BE2C (cell line): ENCODE measurements at regions not wholly inside any gene's neighbourhood (a gene's known extent, or its start where the extent isn't known, plus 50 kb on each side); places are given as distances from the start of the nearest gene placed in this dataset.
A peak's percentile ranks its signal among the peaks of the same experiment; 100 is the strongest.

Source experiments
- DNase-seq: peaks from one replicate; pipeline ENCODE4 v3.0.0-alpha.2; 2020
- H3K27me3 ChIP-seq: fragments of 250-450 bp; sonication (Bioruptor Pico); 2 replicates; pipeline ENCODE4 v1.5.1; 2020; ENCODE audit warnings: mild to moderate bottlenecking
- H3K36me3 ChIP-seq: fragments of 250-450 bp; sonication (Bioruptor Pico); 2 replicates; pipeline ENCODE4 v1.5.1; 2020; ENCODE audit warnings: mild to moderate bottlenecking
- H3K4me1 ChIP-seq: fragments of 250-450 bp; sonication (Bioruptor Pico); 2 replicates; pipeline ENCODE4 v1.5.1; 2020
- H3K4me3 ChIP-seq: 2 replicates; pipeline ENCODE4 v1.5.1; 2011; ENCODE audit warnings: low read depth, low read length
- H3K9me3 ChIP-seq: fragments of 250-450 bp; sonication (Bioruptor Pico); 2 replicates; pipeline ENCODE4 v1.5.1; 2020
- TF ChIP-seq, protein P1 (sequence below): IDR thresholded peaks from 2 replicates; pipeline ENCODE4 v1.5.1; 2012; ENCODE audit warnings: mild to moderate bottlenecking, low read depth, low read length

- no peaks in the 10 kb centered on the region for H3K36me3 ChIP-seq
- peaks cover 5% of the 10 kb centered on the region; the same call in 1 of the 2 replicates for H3K4me1 ChIP-seq
- H3K4me3 ChIP-seq: no peak overlapping the region
- TF ChIP-seq, protein P1, sequence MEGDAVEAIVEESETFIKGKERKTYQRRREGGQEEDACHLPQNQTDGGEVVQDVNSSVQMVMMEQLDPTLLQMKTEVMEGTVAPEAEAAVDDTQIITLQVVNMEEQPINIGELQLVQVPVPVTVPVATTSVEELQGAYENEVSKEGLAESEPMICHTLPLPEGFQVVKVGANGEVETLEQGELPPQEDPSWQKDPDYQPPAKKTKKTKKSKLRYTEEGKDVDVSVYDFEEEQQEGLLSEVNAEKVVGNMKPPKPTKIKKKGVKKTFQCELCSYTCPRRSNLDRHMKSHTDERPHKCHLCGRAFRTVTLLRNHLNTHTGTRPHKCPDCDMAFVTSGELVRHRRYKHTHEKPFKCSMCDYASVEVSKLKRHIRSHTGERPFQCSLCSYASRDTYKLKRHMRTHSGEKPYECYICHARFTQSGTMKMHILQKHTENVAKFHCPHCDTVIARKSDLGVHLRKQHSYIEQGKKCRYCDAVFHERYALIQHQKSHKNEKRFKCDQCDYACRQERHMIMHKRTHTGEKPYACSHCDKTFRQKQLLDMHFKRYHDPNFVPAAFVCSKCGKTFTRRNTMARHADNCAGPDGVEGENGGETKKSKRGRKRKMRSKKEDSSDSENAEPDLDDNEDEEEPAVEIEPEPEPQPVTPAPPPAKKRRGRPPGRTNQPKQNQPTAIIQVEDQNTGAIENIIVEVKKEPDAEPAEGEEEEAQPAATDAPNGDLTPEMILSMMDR: no peak
- DNase-seq: no peak
- no peaks in the 10 kb centered on the region for H3K27me3 ChIP-seq
- H3K9me3 ChIP-seq: no peaks in the 10 kb centered on the region
Observed at GRCh38 chr4:116665716-116666115, 419.7 kb downstream of the TRAM1L1 start.

DNA sequence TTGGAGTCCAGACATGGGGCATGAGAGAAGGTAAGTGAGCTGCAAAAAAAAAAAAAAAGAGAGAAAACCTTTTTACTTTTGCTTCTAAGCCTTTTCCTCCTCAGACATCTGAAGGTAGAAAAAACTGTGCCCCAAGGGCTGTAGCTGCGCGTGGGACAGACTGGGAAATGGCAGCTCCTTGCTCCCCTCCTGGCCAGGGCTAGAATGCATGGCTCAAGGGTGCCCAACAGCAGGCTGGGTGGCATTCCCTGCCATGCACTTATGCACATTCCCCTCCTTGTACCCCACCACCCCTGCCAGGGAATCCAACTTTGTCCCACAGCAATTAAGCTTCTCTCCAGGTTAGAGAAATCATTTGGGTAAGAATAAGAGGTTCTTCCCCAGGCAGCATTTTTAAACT lies 421.2 kb downstream of the TRAM1L1 start:
- Histone ChIP-seq H3K9me3 (no peaks in the 10 kb centered on the region), H3K36me3 (no peaks in the 10 kb centered on the region), H3K4me1 (peaks cover 5% of the 10 kb centered on the region; the same call in 1 of the 2 replicates), H3K27me3 (no peaks in the 10 kb centered on the region), H3K4me3 (no peak overlapping the region)
- TF ChIP-seq, protein P1: peak; percentile 19; the same call in 1 of the 2 replicates
- peak; percentile 10 for DNase-seq

DNA sequence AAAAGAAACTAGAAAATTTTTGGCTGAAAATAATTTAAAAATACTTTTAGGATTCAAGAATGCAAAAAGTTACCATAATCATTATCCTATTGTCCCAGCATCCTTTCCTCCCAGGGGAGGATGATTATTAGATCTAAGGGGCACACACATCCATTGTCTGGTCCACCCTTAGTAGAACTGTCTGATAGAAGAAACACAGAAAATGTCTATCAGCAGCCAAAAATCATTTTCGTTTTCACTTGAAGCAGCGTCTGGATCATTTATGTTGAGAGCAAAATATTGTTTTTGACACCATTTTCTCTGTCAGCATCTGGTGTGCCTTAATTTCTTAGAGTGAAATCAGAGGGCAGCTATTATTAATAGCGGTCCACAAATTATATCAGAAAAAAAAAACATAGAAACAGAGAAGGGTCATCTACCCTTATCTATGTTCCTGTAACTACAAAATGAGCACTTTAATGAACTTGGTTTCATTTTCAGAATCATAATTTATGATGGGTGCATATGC lies 446.3 kb downstream of the TRAM1L1 start:
- TF ChIP-seq, protein P1: no peak
- H3K27me3 ChIP-seq: no peaks in the 10 kb centered on the region
- H3K9me3 ChIP-seq: no peaks in the 10 kb centered on the region
- peak; percentile 27 for DNase-seq
- H3K4me3 ChIP-seq: peak overlapping the region; percentile 38
- H3K4me1 ChIP-seq: no peaks in the 10 kb centered on the region; the same call in 1 of the 2 replicates
- no peaks in the 10 kb centered on the region for H3K36me3 ChIP-seq

GRCh38 chr4:116638592-116638991 lies 446.8 kb downstream of the TRAM1L1 start:
- H3K4me3 ChIP-seq: no peak overlapping the region
- peak; percentile 61 for DNase-seq
- TF ChIP-seq, protein P1: no peak

DNA sequence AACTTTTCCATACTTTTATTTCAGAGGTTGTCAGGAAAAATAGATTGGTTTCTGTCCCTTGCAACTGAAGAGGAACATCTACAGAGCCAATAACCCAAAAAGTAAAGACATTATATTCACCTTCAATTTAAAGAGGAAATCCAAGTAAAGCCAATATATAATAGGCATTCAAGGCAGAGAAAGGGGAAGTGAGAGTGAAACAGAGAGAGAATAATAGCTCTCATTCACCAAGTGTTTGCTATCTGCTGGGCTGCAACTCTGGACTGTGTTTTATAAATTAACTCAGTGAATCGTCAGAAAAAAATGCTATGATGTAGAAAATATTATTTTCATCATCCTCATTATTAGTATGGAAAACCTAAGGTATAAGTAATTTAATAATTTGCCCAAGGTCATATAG lies 448.5 kb downstream of the TRAM1L1 start:
- Histone ChIP-seq H3K27me3 (no peaks in the 10 kb centered on the region), H3K36me3 (no peaks in the 10 kb centered on the region), H3K9me3 (no peaks in the 10 kb centered on the region), H3K4me3 (no peak overlapping the region), H3K4me1 (peaks cover 6% of the 10 kb centered on the region)
- TF ChIP-seq, protein P1: no peak
- DNase-seq: no peak

More at GRCh38 chr4:116638592-116638991, 446.8 kb downstream of the TRAM1L1 start:
- no peaks in the 10 kb centered on the region for H3K9me3 ChIP-seq
- no peaks in the 10 kb centered on the region for H3K36me3 ChIP-seq
- no peaks in the 10 kb centered on the region; the same call in 1 of the 2 replicates for H3K4me1 ChIP-seq
- H3K27me3 ChIP-seq: no peaks in the 10 kb centered on the region

DNA sequence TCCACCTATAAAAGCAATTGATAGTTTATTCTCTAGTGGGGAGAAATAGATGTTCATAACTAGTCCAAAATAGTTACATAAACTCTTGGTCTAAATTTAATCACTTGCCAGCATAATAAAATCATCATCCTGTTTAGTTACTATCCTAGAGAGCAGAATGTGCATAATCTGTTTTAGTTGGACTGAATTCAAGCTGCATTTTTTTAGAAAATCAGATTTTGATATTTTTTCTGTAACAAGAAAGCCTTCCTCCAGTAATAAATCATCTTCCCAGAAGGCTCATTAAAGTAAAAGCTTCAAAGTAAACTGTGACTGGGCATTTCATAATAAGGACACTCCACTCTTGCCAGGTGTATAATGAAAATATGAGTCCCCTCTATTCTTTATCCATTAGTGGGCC lies 453.1 kb downstream of the TRAM1L1 start:
- H3K9me3 ChIP-seq: no peaks in the 10 kb centered on the region
- no peaks in the 10 kb centered on the region for H3K36me3 ChIP-seq
- peaks cover 8% of the 10 kb centered on the region for H3K4me1 ChIP-seq
- DNase-seq: no peak
- no peak overlapping the region for H3K4me3 ChIP-seq
- TF ChIP-seq, protein P1: no peak
- H3K27me3 ChIP-seq: no peaks in the 10 kb centered on the region
